GM12891 (cell line): ENCODE measurements at regions not wholly inside any gene's neighbourhood (a gene's known extent, or its start where the extent isn't known, plus 50 kb on each side); places are given as distances from the start of the nearest gene placed in this dataset.

Experiments
- POLR2A ChIP-seq: IDR thresholded peaks from 2 replicates; pipeline ENCODE4 v1.6.1; 2011; ENCODE audit warnings: low read depth, low read length, control low read depth
- POLR2AphosphoS5 ChIP-seq: IDR thresholded peaks from 2 replicates; pipeline ENCODE4 v1.6.1; 2011; ENCODE audit warnings: low read depth, low read length, control low read depth
- TAF1 ChIP-seq: IDR thresholded peaks from 2 replicates; pipeline ENCODE4 v1.6.1; 2011; ENCODE audit warnings: low read depth, low read length, control low read depth

GRCh38 chr11:25319127-25319526 lies 822.3 kb downstream of the LUZP2 start:
- TF ChIP-seq POLR2AphosphoS5 (no peak), TAF1 (no peak), POLR2A (no peak)
